Body of pancreas (tissue), 4 donors: ENCODE measurements at regions not wholly inside any gene's neighbourhood (a gene's known extent, or its start where the extent isn't known, plus 50 kb on each side); places are given as distances from the start of the nearest gene placed in this dataset.
A peak's percentile ranks its signal among the peaks of the same experiment; 100 is the strongest.

Source experiments
- CTCF ChIP-seq, 7 experiments: fragments of 450-650 bp in 4 of 7; fragments of 200-600 bp in 3 of 7; sonication (generic) in 3 of 7; IDR thresholded peaks; one replicate each; pipeline ENCODE4 v1.5.1; 2016 to 2019; ENCODE audit warnings: antibody characterized with exemption in 7 of 7
- POLR2A ChIP-seq, 3 donors: fragments of 450-650 bp; IDR thresholded peaks; one replicate each; pipeline ENCODE4 v1.6.1; 2016; ENCODE audit warnings: antibody characterized with exemption in 3 of 3, mild to moderate bottlenecking in 2 of 3

GRCh38 chrX:76253432-76253831 lies 80.6 kb downstream of the PBDC1 start:
- TF ChIP-seq CTCF (IDR thresholded peaks at IDR 0.05) (peak in 5 of 7 experiments; percentile 8 to 49 (median 34)), POLR2A (IDR thresholded peaks at IDR 0.05) (no peak)
